Astrocyte (in vitro differentiated cells and primary cell): ENCODE measurements at regions not wholly inside any gene's neighbourhood (a gene's known extent, or its start where the extent isn't known, plus 50 kb on each side); places are given as distances from the start of the nearest gene placed in this dataset.

Source experiments
- DNase-seq: peaks from one replicate; pipeline ENCODE4 v3.0.0-alpha.2; 2010; ENCODE audit warnings: low read depth
- FAIRE-seq: peaks from 2 replicates; lab custom pipeline; 2011; peaks lifted over from hg19 to GRCh38; lab: Jason Lieb, UNC
- H2AFZ ChIP-seq: 2 replicates; pipeline ENCODE4 v1.6.0; 2012; ENCODE audit warnings: low read depth, low read length, inconsistent platforms
- H3K27ac ChIP-seq: 2 replicates; pipeline ENCODE4 v1.5.1; 2011; ENCODE audit warnings: low read depth, low read length, inconsistent platforms
- H3K27me3 ChIP-seq: 2 replicates; pipeline ENCODE4 v1.6.0; 2011; ENCODE audit warnings: low read length, inconsistent platforms; ENCODE audit not compliant: insufficient read depth
- H3K36me3 ChIP-seq: 2 replicates; pipeline ENCODE4 v1.5.1; 2011; ENCODE audit warnings: low read length, inconsistent platforms; ENCODE audit not compliant: insufficient read depth
- H3K4me1 ChIP-seq: 2 replicates; pipeline ENCODE4 v1.5.1; 2011; ENCODE audit warnings: low read length, inconsistent platforms; ENCODE audit not compliant: insufficient read depth
- H3K4me2 ChIP-seq: 2 replicates; pipeline ENCODE4 v1.6.0; 2012; ENCODE audit warnings: low read length, inconsistent platforms
- H3K4me3 ChIP-seq: 2 replicates; pipeline ENCODE4 v1.5.1; 2011; ENCODE audit warnings: low read depth, mild to moderate bottlenecking, low read length, inconsistent platforms; ENCODE audit not compliant: insufficient read depth
- H3K79me2 ChIP-seq: 2 replicates; pipeline ENCODE4 v1.6.0; 2012; ENCODE audit warnings: mild to moderate bottlenecking, low read length, inconsistent platforms; ENCODE audit not compliant: insufficient read depth
- H3K9ac ChIP-seq: 2 replicates; pipeline ENCODE4 v1.6.0; 2012; ENCODE audit warnings: mild to moderate bottlenecking, low read length, inconsistent platforms
- H3K9me3 ChIP-seq: 2 replicates; pipeline ENCODE4 v1.5.1; 2012; ENCODE audit warnings: low read depth, mild to moderate bottlenecking, low read length, inconsistent platforms; ENCODE audit not compliant: insufficient read depth
- H4K20me1 ChIP-seq: 2 replicates; pipeline ENCODE4 v1.6.0; 2012; ENCODE audit warnings: low read length, inconsistent platforms; ENCODE audit not compliant: insufficient read depth
- H3K27ac Mint-ChIP-seq: one replicate; pipeline ENCODE4 v1.8.0; 2021; ENCODE audit warnings: mild to moderate bottlenecking, mixed read lengths; ENCODE audit not compliant: unreplicated experiment
- H3K27me3 Mint-ChIP-seq: one replicate; pipeline ENCODE4 v1.8.0; 2021; ENCODE audit warnings: low read depth, mixed read lengths; ENCODE audit not compliant: unreplicated experiment
- H3K36me3 Mint-ChIP-seq: one replicate; pipeline ENCODE4 v1.8.0; 2021; ENCODE audit warnings: low read depth, mixed read lengths; ENCODE audit not compliant: unreplicated experiment
- H3K4me1 Mint-ChIP-seq: one replicate; pipeline ENCODE4 v1.8.0; 2021; ENCODE audit warnings: low read depth, mixed read lengths; ENCODE audit not compliant: unreplicated experiment
- H3K4me3 Mint-ChIP-seq: one replicate; pipeline ENCODE4 v1.8.0; 2021; ENCODE audit warnings: mild to moderate bottlenecking, moderate library complexity, mixed read lengths; ENCODE audit not compliant: unreplicated experiment
- H3K9me3 Mint-ChIP-seq: one replicate; pipeline ENCODE4 v1.8.0; 2021; ENCODE audit warnings: mild to moderate bottlenecking, mixed read lengths; ENCODE audit not compliant: unreplicated experiment
- EZH2 ChIP-seq: IDR thresholded peaks from 2 replicates; pipeline ENCODE4 v1.6.1; 2012; ENCODE audit warnings: mild to moderate bottlenecking, low read length, inconsistent platforms; ENCODE audit not compliant: insufficient read depth
- TF ChIP-seq, protein P1 (sequence below): IDR thresholded peaks from 2 replicates; pipeline ENCODE4 v1.5.1; 2011; ENCODE audit warnings: low read depth, mild to moderate bottlenecking, inconsistent platforms, low read length, moderate library complexity; ENCODE audit not compliant: insufficient read depth

DNA sequence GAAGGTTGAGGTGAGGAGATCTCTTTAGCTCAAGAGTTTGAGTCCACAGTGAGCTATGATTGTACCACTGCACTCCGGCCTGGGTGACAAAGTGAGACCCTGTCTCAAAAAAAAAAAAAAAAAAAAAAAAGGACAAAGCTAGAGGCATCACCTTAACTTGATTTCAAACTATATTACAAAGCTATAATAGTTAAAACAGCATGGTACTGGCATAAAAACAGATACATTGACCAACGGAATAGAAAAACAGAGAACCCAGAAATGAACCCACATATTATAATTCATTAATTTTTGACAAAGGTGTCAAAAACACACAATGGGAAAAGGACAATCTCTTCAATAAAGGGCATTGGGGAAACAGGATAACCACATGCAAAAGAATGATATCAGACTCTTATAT is 50.8 kb upstream of the MBOAT1 start:
- no peak overlapping the region for H3K9ac ChIP-seq
- H4K20me1 ChIP-seq, result no peaks in the 10 kb centered on the region
- Mint-ChIP-seq H3K4me3 (no peak overlapping the region), H3K4me1 (no peaks in the 10 kb centered on the region), H3K36me3 (no peaks in the 10 kb centered on the region), H3K27me3 (no peaks in the 10 kb centered on the region), H3K27ac (no peak overlapping the region), H3K9me3 (peaks cover 2% of the 10 kb centered on the region)
- H3K27ac ChIP-seq, result no peak overlapping the region
- no peak overlapping the region for H3K4me3 ChIP-seq
- TF ChIP-seq, protein P1, sequence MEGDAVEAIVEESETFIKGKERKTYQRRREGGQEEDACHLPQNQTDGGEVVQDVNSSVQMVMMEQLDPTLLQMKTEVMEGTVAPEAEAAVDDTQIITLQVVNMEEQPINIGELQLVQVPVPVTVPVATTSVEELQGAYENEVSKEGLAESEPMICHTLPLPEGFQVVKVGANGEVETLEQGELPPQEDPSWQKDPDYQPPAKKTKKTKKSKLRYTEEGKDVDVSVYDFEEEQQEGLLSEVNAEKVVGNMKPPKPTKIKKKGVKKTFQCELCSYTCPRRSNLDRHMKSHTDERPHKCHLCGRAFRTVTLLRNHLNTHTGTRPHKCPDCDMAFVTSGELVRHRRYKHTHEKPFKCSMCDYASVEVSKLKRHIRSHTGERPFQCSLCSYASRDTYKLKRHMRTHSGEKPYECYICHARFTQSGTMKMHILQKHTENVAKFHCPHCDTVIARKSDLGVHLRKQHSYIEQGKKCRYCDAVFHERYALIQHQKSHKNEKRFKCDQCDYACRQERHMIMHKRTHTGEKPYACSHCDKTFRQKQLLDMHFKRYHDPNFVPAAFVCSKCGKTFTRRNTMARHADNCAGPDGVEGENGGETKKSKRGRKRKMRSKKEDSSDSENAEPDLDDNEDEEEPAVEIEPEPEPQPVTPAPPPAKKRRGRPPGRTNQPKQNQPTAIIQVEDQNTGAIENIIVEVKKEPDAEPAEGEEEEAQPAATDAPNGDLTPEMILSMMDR, result no peak
- no peak for TF ChIP-seq EZH2
- H2AFZ ChIP-seq, result no peak overlapping the region
- H3K79me2 ChIP-seq, result no peaks in the 10 kb centered on the region
- no peaks in the 10 kb centered on the region for H3K4me1 ChIP-seq
- no peak overlapping the region for H3K4me2 ChIP-seq
- FAIRE-seq, result no peak
- no peaks in the 10 kb centered on the region for H3K36me3 ChIP-seq
- no peaks in the 10 kb centered on the region for H3K27me3 ChIP-seq
- DNase-seq, result no peak
- H3K9me3 ChIP-seq, result no peaks in the 10 kb centered on the region

DNA sequence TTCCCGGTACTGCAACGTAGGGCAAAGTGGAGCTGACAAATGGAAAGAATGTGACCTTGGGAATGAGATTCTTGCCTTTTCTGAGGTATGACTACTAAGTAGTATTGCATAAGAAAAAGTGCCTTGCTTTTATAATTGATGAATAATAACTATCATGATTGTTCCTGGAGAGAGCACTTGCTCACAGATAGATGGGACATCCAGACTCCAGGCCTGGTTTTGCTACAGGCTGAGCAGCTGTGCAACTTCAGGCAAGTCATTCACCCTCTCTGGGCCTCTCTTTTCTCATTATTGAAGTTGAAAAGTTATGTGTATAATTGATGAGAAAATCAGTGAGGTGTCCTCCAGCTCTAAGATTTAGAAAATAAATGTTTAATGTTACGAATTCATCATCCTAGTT is 53.6 kb upstream of the MBOAT1 start:
- H3K9me3 Mint-ChIP-seq, result peaks cover 2% of the 10 kb centered on the region

More for the DNA sequence above, 53.6 kb upstream of the MBOAT1 start:
- Histone ChIP-seq H3K27ac (no peak overlapping the region), H3K9me3 (no peaks in the 10 kb centered on the region), H3K79me2 (no peaks in the 10 kb centered on the region), H3K36me3 (no peaks in the 10 kb centered on the region), H3K9ac (no peak overlapping the region), H2AFZ (no peak overlapping the region), H3K4me1 (no peaks in the 10 kb centered on the region), H4K20me1 (no peaks in the 10 kb centered on the region), H3K4me2 (no peak overlapping the region), H3K4me3 (no peak overlapping the region), H3K27me3 (no peaks in the 10 kb centered on the region)
- DNase-seq (no peak), FAIRE-seq (no peak)
- Mint-ChIP-seq H3K27ac (no peak overlapping the region), H3K27me3 (no peaks in the 10 kb centered on the region), H3K36me3 (no peaks in the 10 kb centered on the region), H3K4me3 (no peak overlapping the region), H3K4me1 (no peaks in the 10 kb centered on the region)
- TF ChIP-seq EZH2, result no peak
- TF ChIP-seq, protein P1, result no peak
